ENCODE measurements at regions not wholly inside any gene's neighbourhood (a gene's known extent, or its start where the extent isn't known, plus 50 kb on each side); places are given as distances from the start of the nearest gene placed in this dataset.

DNA sequence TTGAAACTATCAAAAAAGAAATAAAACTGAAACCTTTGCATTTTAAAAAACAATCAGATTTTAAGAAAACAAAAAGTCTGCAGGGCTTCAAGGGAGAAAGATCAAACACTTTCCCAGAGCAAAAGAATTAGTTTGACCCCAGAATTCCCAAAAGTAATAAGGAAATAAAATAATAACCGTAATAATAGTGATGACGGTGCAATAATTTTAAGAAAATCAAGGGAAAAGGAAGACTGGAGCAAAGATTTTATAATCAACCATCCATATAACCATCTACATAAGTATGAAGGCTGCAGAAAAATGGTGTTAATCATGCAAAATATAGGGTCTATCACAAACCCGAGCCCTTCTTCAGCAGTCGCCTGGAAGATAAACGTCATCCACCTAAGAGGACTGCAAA is 634.8 kb downstream of the GALR1 start (continued):
- TF ChIP-seq, protein P1, sequence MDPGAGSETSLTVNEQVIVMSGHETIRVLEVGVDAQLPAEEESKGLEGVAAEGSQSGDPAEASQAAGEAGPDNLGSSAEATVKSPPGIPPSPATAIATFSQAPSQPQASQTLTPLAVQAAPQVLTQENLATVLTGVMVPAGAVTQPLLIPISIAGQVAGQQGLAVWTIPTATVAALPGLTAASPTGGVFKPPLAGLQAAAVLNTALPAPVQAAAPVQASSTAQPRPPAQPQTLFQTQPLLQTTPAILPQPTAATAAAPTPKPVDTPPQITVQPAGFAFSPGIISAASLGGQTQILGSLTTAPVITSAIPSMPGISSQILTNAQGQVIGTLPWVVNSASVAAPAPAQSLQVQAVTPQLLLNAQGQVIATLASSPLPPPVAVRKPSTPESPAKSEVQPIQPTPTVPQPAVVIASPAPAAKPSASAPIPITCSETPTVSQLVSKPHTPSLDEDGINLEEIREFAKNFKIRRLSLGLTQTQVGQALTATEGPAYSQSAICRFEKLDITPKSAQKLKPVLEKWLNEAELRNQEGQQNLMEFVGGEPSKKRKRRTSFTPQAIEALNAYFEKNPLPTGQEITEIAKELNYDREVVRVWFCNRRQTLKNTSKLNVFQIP (CRISPR knock-in tag; IDR thresholded peaks at IDR 0.05; ENCODE audit: borderline replicate concordance, low read depth): no peak

DNA sequence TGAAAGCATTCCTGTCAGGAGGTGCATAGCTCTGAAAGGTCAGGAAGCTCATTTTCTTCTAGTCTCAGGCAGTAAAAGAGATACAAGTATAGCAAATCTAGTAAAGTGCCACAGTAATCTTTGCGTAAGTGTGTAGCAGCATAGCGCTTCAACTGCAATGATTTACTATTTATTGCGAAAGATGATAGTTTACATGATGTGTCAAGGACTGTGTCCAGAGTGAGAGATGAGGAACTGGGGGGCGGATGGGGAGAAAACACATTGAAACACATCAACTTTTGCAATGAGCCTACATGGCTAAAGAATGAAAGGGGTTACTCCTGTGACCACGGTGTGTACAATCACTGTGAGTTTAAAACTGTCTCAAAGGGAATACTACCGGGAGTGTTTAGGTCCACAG is 644.4 kb downstream of the GALR1 start:
- TF ChIP-seq ZC3H10 (CRISPR knock-in tag; IDR thresholded peaks at IDR 0.05): no peak
- no peak for TF ChIP-seq ESRRG (CRISPR knock-in tag; IDR thresholded peaks at IDR 0.05)
- TF ChIP-seq OSR1 (CRISPR knock-in tag; IDR thresholded peaks at IDR 0.05): no peak
- TF ChIP-seq, protein P2, sequence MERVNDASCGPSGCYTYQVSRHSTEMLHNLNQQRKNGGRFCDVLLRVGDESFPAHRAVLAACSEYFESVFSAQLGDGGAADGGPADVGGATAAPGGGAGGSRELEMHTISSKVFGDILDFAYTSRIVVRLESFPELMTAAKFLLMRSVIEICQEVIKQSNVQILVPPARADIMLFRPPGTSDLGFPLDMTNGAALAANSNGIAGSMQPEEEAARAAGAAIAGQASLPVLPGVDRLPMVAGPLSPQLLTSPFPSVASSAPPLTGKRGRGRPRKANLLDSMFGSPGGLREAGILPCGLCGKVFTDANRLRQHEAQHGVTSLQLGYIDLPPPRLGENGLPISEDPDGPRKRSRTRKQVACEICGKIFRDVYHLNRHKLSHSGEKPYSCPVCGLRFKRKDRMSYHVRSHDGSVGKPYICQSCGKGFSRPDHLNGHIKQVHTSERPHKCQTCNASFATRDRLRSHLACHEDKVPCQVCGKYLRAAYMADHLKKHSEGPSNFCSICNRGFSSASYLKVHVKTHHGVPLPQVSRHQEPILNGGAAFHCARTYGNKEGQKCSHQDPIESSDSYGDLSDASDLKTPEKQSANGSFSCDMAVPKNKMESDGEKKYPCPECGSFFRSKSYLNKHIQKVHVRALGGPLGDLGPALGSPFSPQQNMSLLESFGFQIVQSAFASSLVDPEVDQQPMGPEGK (CRISPR knock-in tag; IDR thresholded peaks at IDR 0.05; ENCODE audit: borderline replicate concordance): no peak
- TF ChIP-seq ZFP30 (CRISPR knock-in tag; IDR thresholded peaks at IDR 0.05): no peak
- TF ChIP-seq, protein P3, sequence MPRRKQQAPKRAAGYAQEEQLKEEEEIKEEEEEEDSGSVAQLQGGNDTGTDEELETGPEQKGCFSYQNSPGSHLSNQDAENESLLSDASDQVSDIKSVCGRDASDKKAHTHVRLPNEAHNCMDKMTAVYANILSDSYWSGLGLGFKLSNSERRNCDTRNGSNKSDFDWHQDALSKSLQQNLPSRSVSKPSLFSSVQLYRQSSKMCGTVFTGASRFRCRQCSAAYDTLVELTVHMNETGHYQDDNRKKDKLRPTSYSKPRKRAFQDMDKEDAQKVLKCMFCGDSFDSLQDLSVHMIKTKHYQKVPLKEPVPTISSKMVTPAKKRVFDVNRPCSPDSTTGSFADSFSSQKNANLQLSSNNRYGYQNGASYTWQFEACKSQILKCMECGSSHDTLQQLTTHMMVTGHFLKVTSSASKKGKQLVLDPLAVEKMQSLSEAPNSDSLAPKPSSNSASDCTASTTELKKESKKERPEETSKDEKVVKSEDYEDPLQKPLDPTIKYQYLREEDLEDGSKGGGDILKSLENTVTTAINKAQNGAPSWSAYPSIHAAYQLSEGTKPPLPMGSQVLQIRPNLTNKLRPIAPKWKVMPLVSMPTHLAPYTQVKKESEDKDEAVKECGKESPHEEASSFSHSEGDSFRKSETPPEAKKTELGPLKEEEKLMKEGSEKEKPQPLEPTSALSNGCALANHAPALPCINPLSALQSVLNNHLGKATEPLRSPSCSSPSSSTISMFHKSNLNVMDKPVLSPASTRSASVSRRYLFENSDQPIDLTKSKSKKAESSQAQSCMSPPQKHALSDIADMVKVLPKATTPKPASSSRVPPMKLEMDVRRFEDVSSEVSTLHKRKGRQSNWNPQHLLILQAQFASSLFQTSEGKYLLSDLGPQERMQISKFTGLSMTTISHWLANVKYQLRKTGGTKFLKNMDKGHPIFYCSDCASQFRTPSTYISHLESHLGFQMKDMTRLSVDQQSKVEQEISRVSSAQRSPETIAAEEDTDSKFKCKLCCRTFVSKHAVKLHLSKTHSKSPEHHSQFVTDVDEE (CRISPR knock-in tag; IDR thresholded peaks at IDR 0.05): no peak
- no peak for TF ChIP-seq PPARA (CRISPR knock-in tag; IDR thresholded peaks at IDR 0.05; ENCODE audit: borderline replicate concordance)
- no peak for TF ChIP-seq TOX (CRISPR knock-in tag; IDR thresholded peaks at IDR 0.05; ENCODE audit: borderline replicate concordance)
- ATAC-seq: no peak

DNA sequence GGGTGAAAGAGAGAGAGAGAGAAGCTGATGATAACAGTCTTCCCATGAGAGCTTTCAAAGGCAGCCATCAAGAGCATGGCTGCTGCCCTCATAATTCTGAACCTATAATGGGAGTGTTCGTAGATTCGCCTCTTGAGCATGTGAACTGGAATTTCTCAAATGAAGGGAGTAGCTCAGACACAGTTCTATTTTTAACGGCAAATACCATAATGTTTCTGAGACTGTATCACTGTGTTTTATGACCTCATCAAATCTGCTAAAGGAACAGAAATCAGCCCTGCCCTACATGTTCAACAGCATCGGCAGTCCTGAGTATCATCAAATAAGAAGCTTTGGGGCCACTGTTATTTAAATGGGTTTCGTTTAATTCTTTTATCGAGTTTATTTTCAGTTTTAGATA is 645.6 kb downstream of the GALR1 start:
- TF ChIP-seq, protein P2 (CRISPR knock-in tag; IDR thresholded peaks at IDR 0.05; ENCODE audit: borderline replicate concordance): no peak
- TF ChIP-seq ARNTL (CRISPR knock-in tag; IDR thresholded peaks at IDR 0.05; ENCODE audit: borderline replicate concordance, low read depth): no peak
- no peak for TF ChIP-seq ZNF70 (CRISPR knock-in tag; IDR thresholded peaks at IDR 0.05)
- no peak for TF ChIP-seq RARB (CRISPR knock-in tag; IDR thresholded peaks at IDR 0.05)
- no peak for TF ChIP-seq ESRRG (CRISPR knock-in tag; IDR thresholded peaks at IDR 0.05)
- TF ChIP-seq CSDC2 (CRISPR knock-in tag; IDR thresholded peaks at IDR 0.05): no peak
- TF ChIP-seq, protein P4, sequence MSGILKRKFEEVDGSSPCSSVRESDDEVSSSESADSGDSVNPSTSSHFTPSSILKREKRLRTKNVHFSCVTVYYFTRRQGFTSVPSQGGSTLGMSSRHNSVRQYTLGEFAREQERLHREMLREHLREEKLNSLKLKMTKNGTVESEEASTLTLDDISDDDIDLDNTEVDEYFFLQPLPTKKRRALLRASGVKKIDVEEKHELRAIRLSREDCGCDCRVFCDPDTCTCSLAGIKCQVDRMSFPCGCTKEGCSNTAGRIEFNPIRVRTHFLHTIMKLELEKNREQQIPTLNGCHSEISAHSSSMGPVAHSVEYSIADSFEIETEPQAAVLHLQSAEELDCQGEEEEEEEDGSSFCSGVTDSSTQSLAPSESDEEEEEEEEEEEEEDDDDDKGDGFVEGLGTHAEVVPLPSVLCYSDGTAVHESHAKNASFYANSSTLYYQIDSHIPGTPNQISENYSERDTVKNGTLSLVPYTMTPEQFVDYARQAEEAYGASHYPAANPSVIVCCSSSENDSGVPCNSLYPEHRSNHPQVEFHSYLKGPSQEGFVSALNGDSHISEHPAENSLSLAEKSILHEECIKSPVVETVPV (CRISPR knock-in tag; IDR thresholded peaks at IDR 0.05): no peak
- TF ChIP-seq, protein P1 (CRISPR knock-in tag; IDR thresholded peaks at IDR 0.05; ENCODE audit: borderline replicate concordance, low read depth): no peak
- no peak for TF ChIP-seq SNAI2 (CRISPR knock-in tag; IDR thresholded peaks at IDR 0.05)
- no peak for TF ChIP-seq ZNF565 (CRISPR knock-in tag; conservative IDR thresholded peaks at IDR 0.05; ENCODE audit: low read depth)
- no peak for ATAC-seq
